RWPE2 (cell line): ENCODE measurements at regions not wholly inside any gene's neighbourhood (a gene's known extent, or its start where the extent isn't known, plus 50 kb on each side); places are given as distances from the start of the nearest gene placed in this dataset.
"Not testable (repeated sequence)": the region's sequence is repeated elsewhere in the genome, so short reads cannot be mapped to it uniquely, and the experiment has no call there.

ENCODE experiments used
- ATAC-seq: fragments of 200-7000 bp; cut with Tn5 transposase; 3 replicates; pipeline ENCODE4 v1.9.1; 2021; ENCODE audit warnings: low read depth
- DNase-seq: peaks from one replicate; pipeline ENCODE4 v3.0.0-alpha.2; 2020; ENCODE audit warnings: low spot score
- H3K27ac ChIP-seq: fragments of 450-650 bp; 2 replicates; pipeline ENCODE4 v1.5.1; 2017; ENCODE audit warnings: mild to moderate bottlenecking; ENCODE audit not compliant: poor library complexity, severe bottlenecking
- H3K27me3 ChIP-seq: fragments of 250-450 bp; sonication (Bioruptor Pico); 2 replicates; pipeline ENCODE4 v1.5.1; 2021; ENCODE audit warnings: mild to moderate bottlenecking, moderate library complexity; ENCODE audit not compliant: insufficient read depth, poor library complexity, severe bottlenecking
- H3K36me3 ChIP-seq: fragments of 250-450 bp; sonication (Bioruptor Pico); 2 replicates; pipeline ENCODE4 v1.5.1; 2020; ENCODE audit warnings: low read depth, mild to moderate bottlenecking, moderate library complexity
- H3K4me1 ChIP-seq: fragments of 250-450 bp; sonication (Bioruptor Pico); 2 replicates; pipeline ENCODE4 v1.5.1; 2021; ENCODE audit warnings: mild to moderate bottlenecking, moderate library complexity; ENCODE audit not compliant: insufficient read depth, poor library complexity, severe bottlenecking
- H3K4me3 ChIP-seq: fragments of 250-450 bp; sonication (Bioruptor Pico); 2 replicates; pipeline ENCODE4 v1.5.1; 2021; ENCODE audit warnings: mild to moderate bottlenecking, moderate library complexity; ENCODE audit not compliant: severe bottlenecking
- H3K9me3 ChIP-seq: fragments of 250-450 bp; sonication (Bioruptor Pico); 2 replicates; pipeline ENCODE4 v1.5.1; 2021; ENCODE audit warnings: mild to moderate bottlenecking, moderate library complexity; ENCODE audit not compliant: severe bottlenecking
- TF ChIP-seq, protein P1 (sequence below): fragments of 450-650 bp; IDR thresholded peaks from one replicate; pipeline ENCODE4 v1.5.1; 2017; ENCODE audit warnings: mild to moderate bottlenecking, moderate library complexity; ENCODE audit not compliant: poor library complexity, severe bottlenecking

DNA sequence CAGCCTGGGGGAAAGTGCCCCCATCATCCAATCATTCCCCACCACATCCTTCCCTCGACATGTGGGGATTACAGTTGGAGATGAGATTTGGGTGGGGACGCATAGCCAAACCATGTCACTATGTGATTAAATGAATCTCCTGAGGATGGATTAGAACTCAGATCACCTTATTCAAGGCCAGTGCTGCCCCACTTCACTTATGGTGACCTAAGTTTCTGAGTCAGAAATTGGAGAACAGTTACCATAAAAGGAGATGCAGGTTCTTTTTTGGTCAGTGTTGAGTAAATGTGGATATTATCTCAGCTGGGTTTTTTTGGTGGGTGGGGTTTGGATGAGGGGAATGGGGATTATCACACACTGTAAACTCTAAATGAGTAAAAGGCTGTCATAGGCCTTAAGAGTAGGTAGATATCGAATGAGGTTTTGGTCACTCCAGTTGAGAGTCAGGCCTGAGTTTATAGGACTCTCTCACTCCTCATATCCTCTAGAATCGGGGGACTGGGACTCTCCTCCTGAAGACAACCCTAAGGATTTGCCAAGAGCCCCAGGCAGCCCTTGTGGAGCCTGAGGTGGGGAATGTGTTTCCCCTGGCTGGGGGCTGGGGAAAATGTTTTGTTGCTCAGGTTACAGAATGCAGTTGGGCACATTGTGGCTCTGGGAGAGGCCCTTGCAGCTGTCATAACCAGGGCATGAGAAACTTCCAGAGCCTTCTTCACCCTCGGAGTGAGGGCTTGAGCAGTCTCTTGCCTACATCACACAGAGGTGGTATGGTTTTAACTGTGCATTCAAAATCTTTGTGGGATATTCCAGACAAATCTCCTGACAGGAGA, 213.0 kb downstream of the BAMBI start:
- DNase-seq, result no peak
- no peak for ATAC-seq
- Histone ChIP-seq H3K36me3 (no peaks in the 10 kb centered on the region), H3K27me3 (no peaks in the 10 kb centered on the region), H3K4me3 (no peak overlapping the region), H3K27ac (no peak overlapping the region), H3K9me3 (no peaks in the 10 kb centered on the region), H3K4me1 (no peaks in the 10 kb centered on the region)
- TF ChIP-seq, protein P1, sequence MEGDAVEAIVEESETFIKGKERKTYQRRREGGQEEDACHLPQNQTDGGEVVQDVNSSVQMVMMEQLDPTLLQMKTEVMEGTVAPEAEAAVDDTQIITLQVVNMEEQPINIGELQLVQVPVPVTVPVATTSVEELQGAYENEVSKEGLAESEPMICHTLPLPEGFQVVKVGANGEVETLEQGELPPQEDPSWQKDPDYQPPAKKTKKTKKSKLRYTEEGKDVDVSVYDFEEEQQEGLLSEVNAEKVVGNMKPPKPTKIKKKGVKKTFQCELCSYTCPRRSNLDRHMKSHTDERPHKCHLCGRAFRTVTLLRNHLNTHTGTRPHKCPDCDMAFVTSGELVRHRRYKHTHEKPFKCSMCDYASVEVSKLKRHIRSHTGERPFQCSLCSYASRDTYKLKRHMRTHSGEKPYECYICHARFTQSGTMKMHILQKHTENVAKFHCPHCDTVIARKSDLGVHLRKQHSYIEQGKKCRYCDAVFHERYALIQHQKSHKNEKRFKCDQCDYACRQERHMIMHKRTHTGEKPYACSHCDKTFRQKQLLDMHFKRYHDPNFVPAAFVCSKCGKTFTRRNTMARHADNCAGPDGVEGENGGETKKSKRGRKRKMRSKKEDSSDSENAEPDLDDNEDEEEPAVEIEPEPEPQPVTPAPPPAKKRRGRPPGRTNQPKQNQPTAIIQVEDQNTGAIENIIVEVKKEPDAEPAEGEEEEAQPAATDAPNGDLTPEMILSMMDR, result no peak

DNA sequence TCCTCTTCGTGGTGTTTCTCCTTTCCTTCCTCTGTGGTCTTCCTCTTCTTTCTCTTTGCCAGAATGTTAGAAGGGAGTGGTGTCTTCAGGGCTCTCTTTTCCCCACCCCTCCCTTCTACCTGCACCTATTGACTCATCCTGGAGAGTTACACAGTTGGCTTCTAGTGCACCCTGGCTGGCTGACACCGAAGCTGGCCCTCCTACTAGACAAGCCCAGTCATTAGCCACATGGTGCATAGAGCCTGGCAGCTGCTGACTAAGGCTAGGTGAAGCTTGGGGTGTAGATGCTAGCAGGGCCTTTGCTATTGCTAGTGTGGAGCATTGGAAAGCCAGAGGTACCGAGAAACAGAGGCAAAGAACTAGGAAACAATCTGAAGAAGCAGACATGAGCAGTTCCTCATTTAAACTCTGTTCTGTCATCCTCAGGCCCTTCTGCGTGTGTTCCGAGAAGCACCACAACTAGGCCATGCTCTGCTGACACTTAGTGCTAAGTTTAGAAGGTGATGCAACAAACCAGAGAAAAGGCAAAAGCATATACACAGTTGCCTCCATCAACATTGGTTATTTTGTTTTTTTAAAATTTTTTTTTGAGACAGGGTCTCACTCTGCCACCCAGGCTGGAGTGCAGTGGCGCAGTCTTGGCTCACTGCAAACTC, 213.9 kb downstream of the BAMBI start:
- Histone ChIP-seq H3K27ac (no peak overlapping the region), H3K9me3 (no peaks in the 10 kb centered on the region), H3K27me3 (no peaks in the 10 kb centered on the region), H3K4me1 (no peaks in the 10 kb centered on the region), H3K4me3 (no peak overlapping the region), H3K36me3 (no peaks in the 10 kb centered on the region)
- no peak for DNase-seq
- ATAC-seq, result peak; percentile 61
- TF ChIP-seq, protein P1, result no peak

DNA sequence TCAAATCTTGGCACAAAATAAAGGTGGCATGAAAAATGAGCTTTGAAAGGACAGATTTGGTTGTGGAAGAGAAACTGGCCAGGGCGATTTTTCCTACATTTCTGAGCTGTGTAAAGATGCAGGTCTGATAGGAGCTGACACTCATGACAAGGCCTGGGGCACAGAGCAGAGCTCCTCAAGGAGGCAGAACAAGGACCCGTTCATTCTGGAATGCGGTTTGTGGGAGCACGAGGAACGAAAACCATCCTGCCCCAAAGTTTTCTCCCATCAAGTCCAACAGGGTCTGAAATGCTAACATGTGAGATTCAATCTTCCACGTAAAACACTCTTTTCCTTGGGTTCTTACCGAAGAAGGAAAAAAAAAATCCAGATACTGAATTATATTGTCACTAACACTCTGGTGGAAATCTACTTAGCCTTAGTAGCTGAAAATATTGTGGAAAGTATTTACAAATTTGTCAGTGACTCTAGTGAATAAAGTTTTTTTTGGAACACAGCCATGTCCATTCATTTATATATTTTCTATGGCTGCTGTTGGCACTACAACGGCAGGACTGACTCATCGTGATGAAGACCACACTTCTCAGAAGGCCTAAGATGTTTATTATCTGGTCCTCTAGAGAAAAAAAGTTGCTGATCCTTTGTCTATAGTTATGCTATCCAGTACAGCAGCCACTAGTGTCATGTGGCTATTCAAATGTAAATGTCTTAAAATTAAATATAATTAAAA, 215.7 kb downstream of the BAMBI start:
- Histone ChIP-seq H3K4me3 (no peak overlapping the region), H3K4me1 (no peaks in the 10 kb centered on the region), H3K27ac (no peak overlapping the region), H3K27me3 (no peaks in the 10 kb centered on the region), H3K36me3 (no peaks in the 10 kb centered on the region), H3K9me3 (no peaks in the 10 kb centered on the region)
- ATAC-seq (no peak), DNase-seq (no peak)
- TF ChIP-seq, protein P1, result no peak

DNA sequence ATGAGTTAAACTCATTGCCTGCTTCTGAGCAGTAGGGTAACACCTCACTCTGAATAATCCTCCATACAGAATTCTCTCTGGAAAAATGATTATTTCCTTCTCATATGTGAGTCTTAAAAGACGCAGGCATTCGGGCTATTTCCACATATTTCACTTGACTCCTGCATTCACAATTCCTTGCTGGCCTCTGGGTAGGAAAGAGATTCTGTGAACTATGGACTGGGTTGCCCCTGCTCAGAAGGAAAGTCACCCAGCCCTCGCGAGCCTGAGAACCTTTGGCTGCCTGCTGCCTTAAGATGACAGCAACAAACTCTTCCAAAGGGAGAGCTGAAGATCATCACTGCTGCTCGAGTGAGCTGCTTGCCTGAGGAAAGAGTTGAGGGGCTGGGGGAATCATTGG, 216.8 kb downstream of the BAMBI start:
- no peak for DNase-seq
- Histone ChIP-seq H3K27ac (no peak overlapping the region), H3K27me3 (no peaks in the 10 kb centered on the region), H3K4me1 (no peaks in the 10 kb centered on the region), H3K9me3 (no peaks in the 10 kb centered on the region), H3K36me3 (no peaks in the 10 kb centered on the region), H3K4me3 (no peak overlapping the region)
- no peak for ATAC-seq
- TF ChIP-seq, protein P1, result no peak

- not testable (repeated sequence) for H3K4me1 ChIP-seq, DNase-seq, ATAC-seq, H3K27me3 ChIP-seq, H3K27ac ChIP-seq, H3K9me3 ChIP-seq, H3K36me3 ChIP-seq, H3K4me3 ChIP-seq
These were observed 218.3 kb downstream of the BAMBI start for GRCh38 chr10:28895671-28896070.

DNA sequence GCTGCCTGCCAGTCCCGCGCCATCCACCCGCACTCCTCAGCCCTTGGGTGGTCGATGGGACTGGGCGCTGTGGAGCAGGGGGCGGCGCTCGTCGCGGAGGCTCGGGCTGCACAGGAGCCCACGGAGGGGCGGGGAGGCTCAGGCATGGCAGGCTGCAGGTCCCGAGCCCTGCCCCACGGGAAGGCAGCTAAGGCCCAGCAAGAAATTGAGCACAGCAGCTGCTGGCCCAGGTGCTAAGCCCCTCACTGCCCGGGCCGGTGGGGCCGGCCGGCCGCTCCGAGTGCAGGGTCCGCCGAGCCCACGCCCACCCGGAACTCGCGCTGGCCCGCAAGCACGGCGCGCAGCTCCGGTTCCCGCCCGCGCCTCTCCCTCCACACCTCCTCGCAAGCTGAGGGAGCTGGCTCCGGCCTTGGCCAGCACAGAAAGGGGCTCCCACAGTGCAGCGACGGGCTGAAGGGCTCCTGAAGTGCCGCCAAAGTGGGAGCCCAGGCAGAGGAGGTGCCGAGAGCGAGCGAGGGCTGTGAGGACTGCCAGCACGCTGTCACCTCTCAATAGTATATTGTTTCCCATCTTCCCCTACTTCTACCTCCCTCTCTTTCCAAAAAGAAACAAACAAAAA, 219.6 kb downstream of the BAMBI start:
- not testable (repeated sequence) for ATAC-seq, H3K27me3 ChIP-seq, H3K4me3 ChIP-seq, DNase-seq, H3K9me3 ChIP-seq, H3K27ac ChIP-seq, H3K36me3 ChIP-seq, H3K4me1 ChIP-seq
